ENCODE measurements at regions not wholly inside any gene's neighbourhood (a gene's known extent, or its start where the extent isn't known, plus 50 kb on each side); places are given as distances from the start of the nearest gene placed in this dataset.

DNA sequence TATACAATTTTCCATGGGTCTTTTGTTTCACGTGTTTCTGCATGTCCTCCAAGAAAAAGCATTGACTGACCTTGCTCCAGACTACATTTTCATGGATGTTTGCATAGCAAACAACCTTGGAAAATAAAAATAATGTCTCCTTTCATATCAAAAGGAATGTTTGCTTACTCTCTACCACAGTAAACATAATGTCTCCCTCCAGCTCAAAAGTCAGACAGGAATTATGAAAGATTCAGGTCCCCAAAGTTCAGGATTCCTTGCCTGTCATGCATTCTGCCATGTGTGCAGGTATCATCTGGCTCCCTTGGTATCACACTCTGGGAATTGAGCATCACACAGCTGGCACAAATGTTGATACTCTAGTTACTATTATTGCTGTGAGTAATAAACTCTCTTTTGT lies 103.1 kb upstream of the ZC3H15 start:
- TF ChIP-seq, protein P1, sequence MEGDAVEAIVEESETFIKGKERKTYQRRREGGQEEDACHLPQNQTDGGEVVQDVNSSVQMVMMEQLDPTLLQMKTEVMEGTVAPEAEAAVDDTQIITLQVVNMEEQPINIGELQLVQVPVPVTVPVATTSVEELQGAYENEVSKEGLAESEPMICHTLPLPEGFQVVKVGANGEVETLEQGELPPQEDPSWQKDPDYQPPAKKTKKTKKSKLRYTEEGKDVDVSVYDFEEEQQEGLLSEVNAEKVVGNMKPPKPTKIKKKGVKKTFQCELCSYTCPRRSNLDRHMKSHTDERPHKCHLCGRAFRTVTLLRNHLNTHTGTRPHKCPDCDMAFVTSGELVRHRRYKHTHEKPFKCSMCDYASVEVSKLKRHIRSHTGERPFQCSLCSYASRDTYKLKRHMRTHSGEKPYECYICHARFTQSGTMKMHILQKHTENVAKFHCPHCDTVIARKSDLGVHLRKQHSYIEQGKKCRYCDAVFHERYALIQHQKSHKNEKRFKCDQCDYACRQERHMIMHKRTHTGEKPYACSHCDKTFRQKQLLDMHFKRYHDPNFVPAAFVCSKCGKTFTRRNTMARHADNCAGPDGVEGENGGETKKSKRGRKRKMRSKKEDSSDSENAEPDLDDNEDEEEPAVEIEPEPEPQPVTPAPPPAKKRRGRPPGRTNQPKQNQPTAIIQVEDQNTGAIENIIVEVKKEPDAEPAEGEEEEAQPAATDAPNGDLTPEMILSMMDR (IDR thresholded peaks at IDR 0.05): no peak
- no peak for TF ChIP-seq POLR2A (IDR thresholded peaks at IDR 0.05)
